Ascending aorta (tissue), 2 donors: ENCODE measurements at regions not wholly inside any gene's neighbourhood (a gene's known extent, or its start where the extent isn't known, plus 50 kb on each side); places are given as distances from the start of the nearest gene placed in this dataset.
A peak's percentile ranks its signal among the peaks of the same experiment; 100 is the strongest.

ENCODE experiments used
- DNase-seq, 2 donors: peaks; one replicate each; pipeline ENCODE4 v3.0.0-alpha.2; 2019; ENCODE audit warnings: low spot score in 2 of 2
- H3K27ac ChIP-seq, 2 donors: fragments of 200-600 bp; sonication (generic); one replicate each; pipeline ENCODE4 v1.5.1; 2016 to 2017; ENCODE audit warnings: mild to moderate bottlenecking in 1 of 2
- H3K27me3 ChIP-seq: fragments of 200-600 bp; sonication (generic); one replicate; pipeline ENCODE4 v1.5.1; 2017
- H3K36me3 ChIP-seq, 2 donors: fragments of 200-600 bp; sonication (generic); one replicate each; pipeline ENCODE4 v1.5.1; 2016
- H3K4me1 ChIP-seq, 2 donors: fragments of 200-600 bp; sonication (generic); one replicate each; pipeline ENCODE4 v1.5.1; 2016 to 2017; ENCODE audit warnings: mild to moderate bottlenecking in 1 of 2
- H3K4me3 ChIP-seq, 2 donors: fragments of 200-600 bp; sonication (generic); one replicate each; pipeline ENCODE4 v1.5.1; 2016 to 2017; ENCODE audit warnings: mild to moderate bottlenecking in 1 of 2
- H3K9me3 ChIP-seq, 2 donors: fragments of 200-600 bp; sonication (generic); one replicate each; pipeline ENCODE4 v1.5.1; 2016
- intact Hi-C: fragments of 100-400 bp; cut with DNase I; formaldehyde crosslinking; loops from one replicate; pipeline ENCODE4 v1.15.1; 2023
- TF ChIP-seq, protein P1 (sequence below), 3 experiments: fragments of 200-600 bp in 2 of 3; fragments of 450-650 bp in 1 of 3; sonication (generic) in 2 of 3; IDR thresholded peaks; one replicate each; pipeline ENCODE4 v1.5.1; 2016 to 2019; ENCODE audit warnings: antibody characterized with exemption in 3 of 3, mild to moderate bottlenecking in 1 of 3, moderate library complexity in 1 of 3

- no peak for DNase-seq
- Histone ChIP-seq H3K4me1 (no peaks in the 10 kb centered on the region), H3K4me3 (no peak overlapping the region), H3K36me3 (no peaks in the 10 kb centered on the region), H3K9me3 (no peaks in the 10 kb centered on the region), H3K27ac (no peak overlapping the region), H3K27me3 (no peaks in the 10 kb centered on the region)
- TF ChIP-seq, protein P1, sequence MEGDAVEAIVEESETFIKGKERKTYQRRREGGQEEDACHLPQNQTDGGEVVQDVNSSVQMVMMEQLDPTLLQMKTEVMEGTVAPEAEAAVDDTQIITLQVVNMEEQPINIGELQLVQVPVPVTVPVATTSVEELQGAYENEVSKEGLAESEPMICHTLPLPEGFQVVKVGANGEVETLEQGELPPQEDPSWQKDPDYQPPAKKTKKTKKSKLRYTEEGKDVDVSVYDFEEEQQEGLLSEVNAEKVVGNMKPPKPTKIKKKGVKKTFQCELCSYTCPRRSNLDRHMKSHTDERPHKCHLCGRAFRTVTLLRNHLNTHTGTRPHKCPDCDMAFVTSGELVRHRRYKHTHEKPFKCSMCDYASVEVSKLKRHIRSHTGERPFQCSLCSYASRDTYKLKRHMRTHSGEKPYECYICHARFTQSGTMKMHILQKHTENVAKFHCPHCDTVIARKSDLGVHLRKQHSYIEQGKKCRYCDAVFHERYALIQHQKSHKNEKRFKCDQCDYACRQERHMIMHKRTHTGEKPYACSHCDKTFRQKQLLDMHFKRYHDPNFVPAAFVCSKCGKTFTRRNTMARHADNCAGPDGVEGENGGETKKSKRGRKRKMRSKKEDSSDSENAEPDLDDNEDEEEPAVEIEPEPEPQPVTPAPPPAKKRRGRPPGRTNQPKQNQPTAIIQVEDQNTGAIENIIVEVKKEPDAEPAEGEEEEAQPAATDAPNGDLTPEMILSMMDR (IDR thresholded peaks at IDR 0.05): no peak
- intact Hi-C loops: no loop called here
These were observed 148.6 kb upstream of the ZNF507 start for GRCh38 chr19:32196690-32197420.

DNA sequence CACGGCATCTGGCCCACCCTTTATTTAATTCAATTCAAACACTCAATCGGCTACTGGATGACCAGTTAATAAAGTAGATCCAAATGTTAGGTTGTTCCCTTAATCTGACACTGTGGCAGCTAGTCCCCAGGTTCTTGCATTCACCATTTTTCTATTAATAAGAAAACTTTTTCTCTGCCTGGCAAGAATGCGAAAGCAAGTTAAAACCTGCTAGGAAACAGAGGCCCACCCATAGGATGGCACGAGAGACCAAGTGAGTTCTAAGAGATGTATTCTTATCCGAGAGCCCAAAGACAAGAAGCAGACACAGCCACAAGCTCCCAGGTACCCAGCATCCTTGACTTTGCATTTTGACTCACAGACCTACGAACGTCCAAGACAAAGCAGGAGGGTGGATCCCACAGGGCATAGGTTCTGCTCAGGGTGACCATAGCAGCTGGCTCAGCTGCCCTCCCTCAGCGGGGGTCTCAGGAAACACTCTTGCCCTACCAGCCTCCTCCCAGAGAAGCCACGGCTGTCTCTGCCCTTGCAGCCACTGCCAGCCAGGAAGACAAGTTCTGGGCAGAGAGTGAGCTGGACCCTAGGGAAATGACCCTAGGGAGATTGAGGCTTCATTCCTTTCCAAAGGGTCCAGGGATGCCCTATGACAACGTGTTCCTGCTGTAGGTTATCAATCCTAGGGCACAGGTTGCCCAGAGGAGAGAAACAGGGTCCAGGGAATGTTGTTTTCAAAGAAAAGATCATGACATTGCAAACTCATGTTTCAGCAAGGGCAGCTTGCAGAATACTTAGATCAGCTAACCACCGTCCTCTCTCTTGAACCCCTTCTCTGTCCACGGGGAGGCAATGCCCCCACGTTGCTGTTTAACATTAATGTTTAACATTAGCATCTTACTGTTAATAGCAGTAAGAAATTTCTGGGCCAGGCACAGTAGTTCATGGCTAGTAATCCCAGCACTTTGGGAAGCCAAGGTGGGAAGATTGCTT is 147.2 kb upstream of the ZNF507 start:
- Histone ChIP-seq H3K27me3 (no peaks in the 10 kb centered on the region), H3K36me3 (no peaks in the 10 kb centered on the region), H3K4me1 (no peaks in the 10 kb centered on the region), H3K9me3 (no peaks in the 10 kb centered on the region), H3K27ac (no peak overlapping the region), H3K4me3 (no peak overlapping the region)
- intact Hi-C loops: no loop called here
- TF ChIP-seq, protein P1 (IDR thresholded peaks at IDR 0.05): no peak
- DNase-seq: no peak

- Histone ChIP-seq H3K4me3 (no peak overlapping the region), H3K36me3 (no peaks in the 10 kb centered on the region), H3K27ac (no peak overlapping the region), H3K27me3 (no peaks in the 10 kb centered on the region), H3K4me1 (no peaks in the 10 kb centered on the region), H3K9me3 (no peaks in the 10 kb centered on the region)
- intact Hi-C loops: no loop called here
- TF ChIP-seq, protein P1 (IDR thresholded peaks at IDR 0.05): no peak
- DNase-seq: peak in 1 of 2 donors; percentile 34
These were observed 145.8 kb upstream of the ZNF507 start for GRCh38 chr19:32199501-32200040.

DNA sequence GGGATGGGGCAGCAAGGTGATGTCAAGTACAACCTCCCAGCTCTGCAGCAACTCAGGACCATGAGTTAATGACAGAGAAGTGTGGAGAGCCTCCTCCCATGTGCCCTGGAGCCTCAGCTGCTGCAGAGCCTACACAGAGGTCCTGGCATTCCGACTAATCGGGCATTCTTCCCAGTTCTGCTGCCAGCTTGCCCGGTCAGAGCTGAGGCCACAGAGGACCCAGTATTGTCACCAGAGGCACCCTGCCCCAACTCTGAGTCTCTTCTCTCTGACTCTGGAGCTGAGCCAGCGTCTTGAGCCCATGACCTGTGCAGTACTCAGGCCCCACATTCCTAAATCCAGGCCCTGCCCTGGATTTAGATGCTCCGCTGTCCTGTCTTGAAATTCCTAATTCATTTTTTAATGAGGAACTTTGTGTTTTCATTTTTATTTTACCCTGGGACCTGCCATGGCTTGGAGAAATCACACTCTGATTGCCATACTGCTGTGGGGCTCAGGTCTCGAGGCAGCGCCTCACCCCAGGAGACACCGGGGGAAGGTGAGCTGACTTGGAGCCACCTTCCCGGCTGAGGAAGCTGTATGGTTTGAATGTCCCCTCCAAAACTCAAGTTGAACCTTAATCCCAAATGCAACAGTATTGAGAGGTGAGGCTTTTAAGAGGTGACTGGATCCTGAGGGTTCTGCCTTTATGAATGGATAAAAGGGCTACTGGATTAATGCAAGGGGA is 144.9 kb upstream of the ZNF507 start:
- intact Hi-C loops: no loop called here
- no peak overlapping the region for H3K27ac ChIP-seq
- no peaks in the 10 kb centered on the region for H3K9me3 ChIP-seq
- DNase-seq: no peak
- no peaks in the 10 kb centered on the region for H3K27me3 ChIP-seq
- TF ChIP-seq, protein P1 (IDR thresholded peaks at IDR 0.05): no peak
- H3K4me3 ChIP-seq: no peak overlapping the region
- no peaks in the 10 kb centered on the region for H3K4me1 ChIP-seq
- no peaks in the 10 kb centered on the region for H3K36me3 ChIP-seq

- Histone ChIP-seq H3K27ac (no peak overlapping the region), H3K9me3 (no peaks in the 10 kb centered on the region), H3K4me1 (no peaks in the 10 kb centered on the region), H3K4me3 (no peak overlapping the region), H3K27me3 (no peaks in the 10 kb centered on the region), H3K36me3 (no peaks in the 10 kb centered on the region)
- DNase-seq: no peak
- intact Hi-C loops: no loop called here
- TF ChIP-seq, protein P1 (IDR thresholded peaks at IDR 0.05): no peak
These were observed 144.2 kb upstream of the ZNF507 start for GRCh38 chr19:32201211-32201610.
